T-cell (primary cell): ENCODE measurements at regions not wholly inside any gene's neighbourhood (a gene's known extent, or its start where the extent isn't known, plus 50 kb on each side); places are given as distances from the start of the nearest gene placed in this dataset.

ENCODE experiments used
- ATAC-seq, 4 experiments: fragments of 200-7000 bp in 3 of 4; fragments of 150-1000 bp in 1 of 4; cut with Tn5 transposase; replicated peaks in 1 of 4; 1 replicate in 3 of 4; 2 replicates in 1 of 4; pipeline ENCODE4 v1.10.0; 2021; ENCODE audit warnings: moderate library complexity in 3 of 4, mild to moderate bottlenecking in 2 of 4, moderate number of reproducible peaks in 1 of 4
- CTCF ChIA-PET, 2 donors: fragments of 300-600 bp; sonication (Branson Sonifier 250); formaldehyde crosslinking; loops; one replicate each; lab custom pipeline; 2022; ENCODE audit warnings: antibody characterized with exemption in 2 of 2; lab: Charles Lee
- POLR2A ChIA-PET, 2 donors: fragments of 300-600 bp; sonication (Branson Sonifier 250); formaldehyde crosslinking; loops; one replicate each; lab custom pipeline; 2022; ENCODE audit warnings: antibody characterized with exemption in 2 of 2; lab: Charles Lee
- DNase-seq, 35 experiments: peaks; one replicate each; pipeline versions ENCODE4 v3.0.0 to v3.0.0-alpha.2; 2013 to 2023
- H3K27ac ChIP-seq: one replicate; pipeline ENCODE4 v1.5.1; 2013; ENCODE audit warnings: low read length
- H3K27me3 ChIP-seq, 2 experiments: replicated peaks in 1 of 2; 1 replicate in 1 of 2; 2 replicates in 1 of 2; pipeline versions ENCODE4 v1.6.1 to v1.7.0; 2013; ENCODE audit warnings: low read length in 1 of 2, mixed read lengths in 1 of 2; ENCODE audit not compliant: control insufficient read depth in 2 of 2, insufficient read depth in 2 of 2; ENCODE audit errors: extremely low read depth in 1 of 2
- H3K36me3 ChIP-seq, 2 donors: 1 replicate in 1 of 2; 2 replicates in 1 of 2; pipeline versions ENCODE4 v1.6.1 to v1.7.0; 2013; ENCODE audit warnings: low read length in 1 of 2; ENCODE audit not compliant: control insufficient read depth in 2 of 2, insufficient read depth in 1 of 2; ENCODE audit errors: extremely low read depth in 1 of 2
- H3K4me1 ChIP-seq, 2 experiments: 1 replicate in 1 of 2; 2 replicates in 1 of 2; pipeline versions ENCODE4 v1.6.1 to v1.7.0; 2013; ENCODE audit warnings: low read length in 2 of 2, mixed read lengths in 1 of 2; ENCODE audit not compliant: insufficient read depth in 2 of 2, control insufficient read depth in 1 of 2; ENCODE audit errors: extremely low read depth in 1 of 2
- H3K4me3 ChIP-seq, 2 donors: 1 replicate in 1 of 2; 2 replicates in 1 of 2; pipeline versions ENCODE4 v1.5.1 to v1.7.0; 2013; ENCODE audit warnings: mild to moderate bottlenecking in 2 of 2, low read length in 1 of 2, moderate library complexity in 1 of 2; ENCODE audit not compliant: control insufficient read depth in 1 of 2; ENCODE audit errors: extremely low read depth in 1 of 2
- H3K9me3 ChIP-seq: 2 replicates; pipeline ENCODE4 v1.7.0; 2013
- H3K27ac Mint-ChIP-seq, 2 donors: one replicate each; pipeline ENCODE4 v1.8.0; 2020 to 2021; ENCODE audit warnings: mild to moderate bottlenecking in 2 of 2, mixed read lengths in 2 of 2
- H3K27me3 Mint-ChIP-seq, 2 donors: one replicate each; pipeline ENCODE4 v1.8.0; 2021 to 2022; ENCODE audit warnings: mixed read lengths in 2 of 2
- H3K36me3 Mint-ChIP-seq: one replicate; pipeline ENCODE4 v1.8.0; 2021; ENCODE audit warnings: mixed read lengths
- H3K4me1 Mint-ChIP-seq, 3 donors: one replicate each; pipeline ENCODE4 v1.8.0; 2020 to 2022; ENCODE audit warnings: mixed read lengths in 3 of 3, mild to moderate bottlenecking in 1 of 3
- H3K4me3 Mint-ChIP-seq, 3 donors: one replicate each; pipeline ENCODE4 v1.8.0; 2020 to 2022; ENCODE audit warnings: mild to moderate bottlenecking in 3 of 3, mixed read lengths in 3 of 3, moderate library complexity in 3 of 3
- H3K9me3 Mint-ChIP-seq, 3 donors: one replicate each; pipeline ENCODE4 v1.8.0; 2020 to 2022; ENCODE audit warnings: mixed read lengths in 3 of 3
- WGBS: methylation state at CpG from one replicate; pipeline ENCODE4 v1.1.5; 2013; ENCODE audit warnings: missing lambda C conversion rate; ENCODE audit not compliant: insufficient coverage; 5-methylcytosine and 5-hydroxymethylcytosine counted together

DNA sequence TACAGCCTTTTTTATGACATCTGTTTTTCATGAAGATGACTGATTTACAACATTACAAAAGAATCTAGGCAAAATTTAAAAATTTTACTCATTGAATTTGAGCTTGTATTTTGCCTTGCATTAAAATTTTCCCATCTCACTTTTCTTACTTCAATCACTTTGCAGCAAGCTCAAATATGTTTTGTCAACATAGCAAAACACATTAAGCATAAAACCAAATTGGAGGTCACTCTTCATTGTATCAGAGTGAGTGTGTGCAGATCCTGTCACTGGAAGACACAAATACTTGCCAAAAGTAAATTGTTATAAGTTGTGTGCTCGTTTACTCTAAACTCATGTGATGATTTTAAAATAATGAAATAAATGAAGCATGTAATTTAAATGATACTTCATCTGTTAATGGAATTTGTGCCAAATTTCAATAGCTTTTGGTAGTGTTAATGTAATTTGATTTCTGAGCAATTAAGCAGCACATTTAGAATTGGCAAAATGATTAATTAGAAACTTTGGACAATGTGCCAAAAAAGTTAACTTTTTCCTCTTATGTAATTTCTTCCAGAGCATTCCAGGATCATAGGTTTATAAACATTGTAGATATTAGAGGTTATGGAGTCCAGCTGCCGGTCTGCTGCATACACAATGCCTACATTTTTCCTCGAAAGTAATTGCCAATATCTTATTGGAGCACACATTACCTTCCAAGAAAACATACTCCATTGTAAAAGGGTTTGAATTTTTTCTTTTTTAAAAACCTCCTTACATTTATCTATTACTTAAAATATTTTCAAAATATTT lies 1078.2 kb upstream of the LRRTM3 start:
- no peaks in the 10 kb centered on the region for H3K4me1 Mint-ChIP-seq
- no CpG with 5 or more reads among the region's 3 CpGs for WGBS
- ChIA-PET CTCF (no interaction called here), POLR2A (interaction anchor here in 1 of 2 donors (0.7 kb wide), 1 partner anchor 371 kb away, joined by 5 read pairs; no protein-coding TSS in a partner anchor)
- Histone ChIP-seq H3K36me3 (no peaks in the 10 kb centered on the region), H3K4me1 (no peaks in the 10 kb centered on the region), H3K27ac (no peak overlapping the region), H3K4me3 (no peak overlapping the region), H3K9me3 (no peaks in the 10 kb centered on the region), H3K27me3 (no peaks in the 10 kb centered on the region)
- peaks cover 8 to 34% (median 18%) of the 10 kb centered on the region in 3 donors for H3K9me3 Mint-ChIP-seq
- ATAC-seq (no peak), DNase-seq (no peak)
- H3K27ac Mint-ChIP-seq: no peak overlapping the region
- H3K36me3 Mint-ChIP-seq: no peaks in the 10 kb centered on the region
- H3K27me3 Mint-ChIP-seq: no peaks in the 10 kb centered on the region
- H3K4me3 Mint-ChIP-seq: no peak overlapping the region

DNA sequence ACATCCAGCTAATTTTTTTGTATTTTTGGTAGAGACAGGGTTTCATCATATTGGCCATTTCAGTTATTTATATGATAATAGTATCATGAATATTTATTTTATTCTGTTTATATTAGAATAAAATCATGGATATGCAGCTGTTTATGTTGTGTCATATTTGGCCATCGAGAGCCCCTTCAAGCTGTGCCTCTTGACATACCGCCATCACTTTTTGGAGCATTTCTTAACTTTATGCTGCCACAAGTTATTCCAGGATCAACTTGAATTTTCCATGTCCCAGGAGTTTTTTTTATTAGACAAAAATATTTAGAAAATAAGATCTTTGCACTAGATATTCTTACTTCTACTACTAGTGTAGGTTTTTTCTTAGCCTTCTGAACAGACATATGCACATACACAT lies 1067.0 kb upstream of the LRRTM3 start:
- H3K4me1 Mint-ChIP-seq: no peaks in the 10 kb centered on the region
- POLR2A ChIA-PET: no interaction called here
- Histone ChIP-seq H3K36me3 (no peaks in the 10 kb centered on the region), H3K27ac (no peak overlapping the region), H3K27me3 (no peaks in the 10 kb centered on the region), H3K9me3 (no peaks in the 10 kb centered on the region), H3K4me1 (no peaks in the 10 kb centered on the region), H3K4me3 (no peak overlapping the region)
- no peak overlapping the region for H3K27ac Mint-ChIP-seq
- WGBS: no CpG with 5 or more reads among the region's 2 CpGs
- CTCF ChIA-PET: interaction anchor here in 1 of 2 donors (0.7 kb wide), 1 partner anchor 765 kb away, joined by 3 read pairs; no protein-coding TSS in a partner anchor
- ATAC-seq (no peak), DNase-seq (no peak)
- no peaks in the 10 kb centered on the region for H3K27me3 Mint-ChIP-seq
- H3K9me3 Mint-ChIP-seq: peaks cover 7 to 16% (median 12%) of the 10 kb centered on the region in 3 donors
- no peaks in the 10 kb centered on the region for H3K36me3 Mint-ChIP-seq
- H3K4me3 Mint-ChIP-seq: no peak overlapping the region

DNA sequence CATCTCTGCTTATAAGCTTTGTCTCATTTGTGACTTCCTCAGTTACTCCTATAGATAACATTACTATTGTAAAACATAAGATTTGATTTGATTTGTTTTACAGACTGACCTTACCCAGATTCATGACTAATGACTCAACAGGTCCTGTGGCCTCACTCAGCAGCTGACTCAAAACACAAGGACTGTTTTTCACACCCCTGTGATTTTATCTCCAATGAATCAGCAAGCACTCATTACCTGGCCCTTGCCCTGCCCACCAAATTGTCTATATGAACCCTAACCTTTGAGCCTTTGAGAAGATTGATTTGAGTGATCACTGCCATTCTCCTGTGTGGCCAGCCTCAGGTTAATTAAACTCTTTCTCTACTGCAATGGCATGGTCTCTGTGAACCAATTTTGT lies 1064.6 kb upstream of the LRRTM3 start:
- CTCF ChIA-PET: no interaction called here
- Histone ChIP-seq H3K4me1 (no peaks in the 10 kb centered on the region), H3K27ac (no peak overlapping the region), H3K9me3 (no peaks in the 10 kb centered on the region), H3K27me3 (no peaks in the 10 kb centered on the region), H3K36me3 (no peaks in the 10 kb centered on the region), H3K4me3 (no peak overlapping the region)
- Mint-ChIP-seq H3K4me1 (no peaks in the 10 kb centered on the region), H3K27ac (no peak overlapping the region), H3K36me3 (no peaks in the 10 kb centered on the region), H3K27me3 (no peaks in the 10 kb centered on the region), H3K4me3 (no peak overlapping the region), H3K9me3 (peaks cover 9 to 19% (median 12%) of the 10 kb centered on the region in 3 donors)
- DNase-seq (no peak), ATAC-seq (no peak)
- POLR2A ChIA-PET: no interaction called here
